ENCODE measurements at regions not wholly inside any gene's neighbourhood (a gene's known extent, or its start where the extent isn't known, plus 50 kb on each side); places are given as distances from the start of the nearest gene placed in this dataset.
A peak's percentile ranks its signal among the peaks of the same experiment; 100 is the strongest.

GRCh38 chr6:141252828-141253608 is 879.7 kb upstream of the GJE1 start:
- DNase-seq (ENCODE audit: low read depth) = peak; percentile 40
- H3K4me3 ChIP-seq (ENCODE audit: low read depth, low read length) = no peak overlapping the region
- TF ChIP-seq CTCF (IDR thresholded peaks at IDR 0.05; ENCODE audit: control insufficient read depth, extremely low read depth, insufficient read depth) = no peak

- DNase-seq (ENCODE audit: low read depth) = no peak
- H3K4me3 ChIP-seq (ENCODE audit: low read depth, low read length) = no peak overlapping the region
- no peak for TF ChIP-seq CTCF (IDR thresholded peaks at IDR 0.05; ENCODE audit: control insufficient read depth, extremely low read depth, insufficient read depth)
These were observed 881.4 kb upstream of the GJE1 start for GRCh38 chr6:141251286-141251685.

- no peak for DNase-seq (ENCODE audit: low read depth)
- TF ChIP-seq CTCF (IDR thresholded peaks at IDR 0.05; ENCODE audit: control insufficient read depth, extremely low read depth, insufficient read depth) = no peak
- H3K4me3 ChIP-seq (ENCODE audit: low read depth, low read length) = no peak overlapping the region
These were observed 884.5 kb upstream of the GJE1 start for GRCh38 chr6:141248021-141248799.

- DNase-seq (ENCODE audit: low read depth) = no peak
- no peak overlapping the region for H3K4me3 ChIP-seq (ENCODE audit: low read depth, low read length)
- no peak for TF ChIP-seq CTCF (IDR thresholded peaks at IDR 0.05; ENCODE audit: control insufficient read depth, extremely low read depth, insufficient read depth)
These were observed 888.4 kb upstream of the GJE1 start for GRCh38 chr6:141244366-141244765.

GRCh38 chr6:141242957-141243356 is 889.8 kb upstream of the GJE1 start:
- H3K4me3 ChIP-seq (ENCODE audit: low read depth, low read length) = no peak overlapping the region
- TF ChIP-seq CTCF (IDR thresholded peaks at IDR 0.05; ENCODE audit: control insufficient read depth, extremely low read depth, insufficient read depth) = no peak
- DNase-seq (ENCODE audit: low read depth) = no peak

DNA sequence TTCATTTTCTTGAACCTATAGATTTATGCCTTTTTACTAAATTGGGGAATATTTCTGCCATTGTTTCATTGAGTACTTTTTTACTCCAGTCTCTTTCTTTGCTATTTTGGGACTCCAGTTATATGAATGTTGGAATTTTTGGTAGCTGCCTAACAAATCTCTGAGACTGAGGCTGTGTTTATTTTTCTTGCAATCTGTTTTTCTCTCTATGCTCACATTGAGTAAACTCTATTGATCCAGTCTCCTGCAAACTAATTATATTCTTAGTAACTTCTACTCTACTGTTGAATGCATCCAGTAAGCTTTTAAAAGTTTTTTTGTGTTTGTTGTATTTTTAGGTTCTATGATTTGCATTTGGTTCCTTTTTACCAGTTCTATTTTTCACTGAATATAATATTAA is 903.4 kb upstream of the GJE1 start:
- no peak for DNase-seq (ENCODE audit: low read depth)
- TF ChIP-seq CTCF (IDR thresholded peaks at IDR 0.05; ENCODE audit: control insufficient read depth, extremely low read depth, insufficient read depth) = no peak
- no peak overlapping the region for H3K4me3 ChIP-seq (ENCODE audit: low read depth, low read length)
